ENCODE measurements at regions not wholly inside any gene's neighbourhood (a gene's known extent, or its start where the extent isn't known, plus 50 kb on each side); places are given as distances from the start of the nearest gene placed in this dataset.

GRCh38 chr9:79287708-79288290 is 284.0 kb upstream of the TLE4 start:
- DNase-seq (ENCODE audit: extremely low spot score), result no peak
- CTCF ChIA-PET, result interaction anchor here (0.8 to 1.5 kb wide), 3 partner anchors 15 to 126 kb away, joined by 3 to 4 read pairs (median 3); no protein-coding TSS in a partner anchor
- POLR2A ChIA-PET, result interaction anchor here (0.7 to 1.8 kb wide), 2 partner anchors 10 to 636 kb away, joined by 3 read pairs; no protein-coding TSS in a partner anchor

GRCh38 chr9:79289856-79290255 is 281.9 kb upstream of the TLE4 start:
- CTCF ChIA-PET, result interaction anchor here (1.8 kb wide), 1 partner anchor 10 kb away, joined by 5 read pairs; no protein-coding TSS in a partner anchor
- no peak for DNase-seq (ENCODE audit: extremely low spot score)
- TF ChIP-seq ZNF384 (IDR thresholded peaks at IDR 0.05) (no peak), L3MBTL2 (conservative IDR thresholded peaks at IDR 0.05) (no peak), ELF4 (IDR thresholded peaks at IDR 0.05) (no peak), SP1 (IDR thresholded peaks at IDR 0.05) (no peak), SUZ12 (IDR thresholded peaks at IDR 0.05) (no peak), HDGF (IDR thresholded peaks at IDR 0.05; ENCODE audit: borderline replicate concordance) (no peak), CTBP1 (IDR thresholded peaks at IDR 0.05; ENCODE audit: borderline replicate concordance) (no peak), FOXM1 (IDR thresholded peaks at IDR 0.05; ENCODE audit: borderline replicate concordance) (no peak), LEF1 (IDR thresholded peaks at IDR 0.05; ENCODE audit: borderline replicate concordance) (no peak), TARDBP (IDR thresholded peaks at IDR 0.05) (no peak), FOXA1 (IDR thresholded peaks at IDR 0.05) (no peak), ARNT (IDR thresholded peaks at IDR 0.05) (no peak), FOXK2 (IDR thresholded peaks at IDR 0.05) (no peak)
- POLR2A ChIA-PET, result interaction anchor here (1.2 kb wide), 1 partner anchor 9 kb away, joined by 4 read pairs; no protein-coding TSS in a partner anchor

More at GRCh38 chr9:79287708-79288290, 284.0 kb upstream of the TLE4 start:
- TF ChIP-seq SP1 (IDR thresholded peaks at IDR 0.05) (no peak), HDGF (IDR thresholded peaks at IDR 0.05; ENCODE audit: borderline replicate concordance) (no peak), L3MBTL2 (conservative IDR thresholded peaks at IDR 0.05) (no peak), NFRKB (IDR thresholded peaks at IDR 0.05) (no peak), LEF1 (IDR thresholded peaks at IDR 0.05; ENCODE audit: borderline replicate concordance) (no peak), SUZ12 (IDR thresholded peaks at IDR 0.05) (no peak), FOXK2 (IDR thresholded peaks at IDR 0.05) (no peak), TARDBP (IDR thresholded peaks at IDR 0.05) (no peak), ZNF384 (IDR thresholded peaks at IDR 0.05) (no peak), ELF4 (IDR thresholded peaks at IDR 0.05) (no peak), ARNT (IDR thresholded peaks at IDR 0.05) (no peak), PKNOX1 (IDR thresholded peaks at IDR 0.05) (no peak), CTBP1 (IDR thresholded peaks at IDR 0.05; ENCODE audit: borderline replicate concordance) (no peak), BHLHE40 (IDR thresholded peaks at IDR 0.05; ENCODE audit: borderline replicate concordance) (no peak), FOXA1 (IDR thresholded peaks at IDR 0.05) (no peak), FOXM1 (IDR thresholded peaks at IDR 0.05; ENCODE audit: borderline replicate concordance) (no peak)

GRCh38 chr9:79292731-79293280 is 279.0 kb upstream of the TLE4 start:
- DNase-seq (ENCODE audit: extremely low spot score), result no peak
- no peak for TF ChIP-seq BHLHE40 (IDR thresholded peaks at IDR 0.05; ENCODE audit: borderline replicate concordance)
- TF ChIP-seq TARDBP (IDR thresholded peaks at IDR 0.05), result no peak
- ChIA-PET POLR2A (no interaction called here), CTCF (interaction anchor here (1.4 kb wide), 1 partner anchor 36 kb away, joined by 3 read pairs; no protein-coding TSS in a partner anchor)

GRCh38 chr9:79300068-79300467 is 271.7 kb upstream of the TLE4 start:
- POLR2A ChIA-PET, result interaction anchor here (0.9 kb wide), 1 partner anchor 35 kb away, joined by 3 read pairs; no protein-coding TSS in a partner anchor
- DNase-seq (ENCODE audit: extremely low spot score), result no peak
- CTCF ChIA-PET, result interaction anchor here (0.7 to 1.8 kb wide), 2 partner anchors 10 to 36 kb away, joined by 5 to 6 read pairs; no protein-coding TSS in a partner anchor
- TF ChIP-seq ELF4 (IDR thresholded peaks at IDR 0.05), result no peak

GRCh38 chr9:79301085-79301484 is 270.7 kb upstream of the TLE4 start:
- DNase-seq (ENCODE audit: extremely low spot score), result no peak
- CTCF ChIA-PET, result interaction anchor here (1.8 kb wide), 1 partner anchor 11 kb away, joined by 5 read pairs; no protein-coding TSS in a partner anchor
- POLR2A ChIA-PET, result no interaction called here
- TF ChIP-seq HDGF (IDR thresholded peaks at IDR 0.05; ENCODE audit: borderline replicate concordance) (no peak), NFRKB (IDR thresholded peaks at IDR 0.05) (no peak), CTBP1 (IDR thresholded peaks at IDR 0.05; ENCODE audit: borderline replicate concordance) (no peak), FOXK2 (IDR thresholded peaks at IDR 0.05) (no peak), FOXM1 (IDR thresholded peaks at IDR 0.05; ENCODE audit: borderline replicate concordance) (no peak), TARDBP (IDR thresholded peaks at IDR 0.05) (no peak), PKNOX1 (IDR thresholded peaks at IDR 0.05) (no peak), ARNT (IDR thresholded peaks at IDR 0.05) (no peak), ELF4 (IDR thresholded peaks at IDR 0.05) (no peak), FOXA1 (IDR thresholded peaks at IDR 0.05) (no peak), L3MBTL2 (conservative IDR thresholded peaks at IDR 0.05) (no peak), ZNF384 (IDR thresholded peaks at IDR 0.05) (no peak), BHLHE40 (IDR thresholded peaks at IDR 0.05; ENCODE audit: borderline replicate concordance) (no peak), SP1 (IDR thresholded peaks at IDR 0.05) (no peak)

- CTCF ChIA-PET, result interaction anchor here (0.6 to 1.8 kb wide), 3 partner anchors 13 to 856 kb away, joined by 3 to 9 read pairs (median 3); no protein-coding TSS in a partner anchor
- DNase-seq (ENCODE audit: extremely low spot score), result no peak
- POLR2A ChIA-PET, result interaction anchor here (1.0 kb wide), 1 partner anchor 59 kb away, joined by 4 read pairs; no protein-coding TSS in a partner anchor
Observed at GRCh38 chr9:79301551-79302391, 270.0 kb upstream of the TLE4 start.

More at GRCh38 chr9:79301551-79302391, 270.0 kb upstream of the TLE4 start:
- TF ChIP-seq FOXA1 (IDR thresholded peaks at IDR 0.05), result no peak
- no peak for TF ChIP-seq HDGF (IDR thresholded peaks at IDR 0.05; ENCODE audit: borderline replicate concordance)
- TF ChIP-seq PKNOX1 (IDR thresholded peaks at IDR 0.05), result peak; percentile 47; the same call in 1 of the 2 replicates
- TF ChIP-seq TARDBP (IDR thresholded peaks at IDR 0.05), result no peak
- no peak for TF ChIP-seq BHLHE40 (IDR thresholded peaks at IDR 0.05; ENCODE audit: borderline replicate concordance)
